ENCODE measurements at regions not wholly inside any gene's neighbourhood (a gene's known extent, or its start where the extent isn't known, plus 50 kb on each side); places are given as distances from the start of the nearest gene placed in this dataset.

DNA sequence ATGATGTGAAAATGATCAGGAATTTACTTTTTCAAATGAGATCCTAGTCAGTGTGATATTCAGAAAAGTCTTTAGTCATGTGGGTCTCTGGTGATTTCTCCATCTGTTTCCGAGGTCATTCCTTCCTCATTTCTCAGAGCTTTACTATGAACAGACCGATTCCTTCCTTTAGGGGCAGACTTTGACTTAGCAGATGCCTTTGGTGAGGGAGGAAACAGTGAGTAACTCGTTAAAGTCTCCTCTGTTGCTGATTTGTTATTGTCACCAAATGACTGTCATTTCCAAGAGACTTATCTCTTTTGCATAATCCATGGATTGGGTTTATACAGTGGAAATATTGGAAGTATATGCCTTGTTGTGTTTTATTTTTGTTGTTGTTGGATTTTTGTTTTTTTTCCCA, 76.2 kb upstream of the CD99 start:
- no peak for TF ChIP-seq POLR2AphosphoS5 (IDR thresholded peaks at IDR 0.05; ENCODE audit: insufficient read depth, low read depth, low read length)
- no peak for TF ChIP-seq GATA2 (IDR thresholded peaks at IDR 0.05; ENCODE audit: insufficient read depth, insufficient read length, low read depth, low read length)
- TF ChIP-seq JUN (IDR thresholded peaks at IDR 0.05; ENCODE audit: borderline replicate concordance, insufficient read depth, insufficient read length, low read depth), result peak; percentile 58
- no peak for TF ChIP-seq EZH2 (IDR thresholded peaks at IDR 0.05; ENCODE audit: borderline replicate concordance, low read depth, low read length, severe bottlenecking)
- TF ChIP-seq FOS (IDR thresholded peaks at IDR 0.05; ENCODE audit: borderline replicate concordance, insufficient read depth, low read length), result peak; percentile 51
- no peak for TF ChIP-seq POLR2A (IDR thresholded peaks at IDR 0.05; ENCODE audit: low read depth, low read length)
- TF ChIP-seq, protein P1, sequence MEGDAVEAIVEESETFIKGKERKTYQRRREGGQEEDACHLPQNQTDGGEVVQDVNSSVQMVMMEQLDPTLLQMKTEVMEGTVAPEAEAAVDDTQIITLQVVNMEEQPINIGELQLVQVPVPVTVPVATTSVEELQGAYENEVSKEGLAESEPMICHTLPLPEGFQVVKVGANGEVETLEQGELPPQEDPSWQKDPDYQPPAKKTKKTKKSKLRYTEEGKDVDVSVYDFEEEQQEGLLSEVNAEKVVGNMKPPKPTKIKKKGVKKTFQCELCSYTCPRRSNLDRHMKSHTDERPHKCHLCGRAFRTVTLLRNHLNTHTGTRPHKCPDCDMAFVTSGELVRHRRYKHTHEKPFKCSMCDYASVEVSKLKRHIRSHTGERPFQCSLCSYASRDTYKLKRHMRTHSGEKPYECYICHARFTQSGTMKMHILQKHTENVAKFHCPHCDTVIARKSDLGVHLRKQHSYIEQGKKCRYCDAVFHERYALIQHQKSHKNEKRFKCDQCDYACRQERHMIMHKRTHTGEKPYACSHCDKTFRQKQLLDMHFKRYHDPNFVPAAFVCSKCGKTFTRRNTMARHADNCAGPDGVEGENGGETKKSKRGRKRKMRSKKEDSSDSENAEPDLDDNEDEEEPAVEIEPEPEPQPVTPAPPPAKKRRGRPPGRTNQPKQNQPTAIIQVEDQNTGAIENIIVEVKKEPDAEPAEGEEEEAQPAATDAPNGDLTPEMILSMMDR (IDR thresholded peaks at IDR 0.05; ENCODE audit: extremely low read depth in 1 of 2, insufficient read depth in 1 of 2, low read depth in 1 of 2, low read length in 2 of 2), result peak; percentile 36 to 49
- H3K27ac ChIP-seq (ENCODE audit: insufficient read depth, low read depth, low read length), result peak overlapping the region; percentile 77
- dilution Hi-C loops (cut with MboI; ENCODE audit: extremely low pct_ligation_motif_present, low sequenced_read_pairs), result no loop called here

More for the DNA sequence above, 76.2 kb upstream of the CD99 start:
- intact Hi-C loops (cut with micrococcal nuclease), result loop anchor here (2.0 kb wide), 1 partner anchor 82 kb away; no protein-coding TSS in a partner anchor
- peak overlapping the region; percentile 5 for H2AFZ ChIP-seq (ENCODE audit: low read depth, low read length)
- H3K4me1 ChIP-seq (ENCODE audit: control insufficient read depth, extremely low read depth, insufficient read depth, low read length), result peaks cover 40% of the 10 kb centered on the region
- H3K27me3 ChIP-seq (ENCODE audit: control insufficient read depth in 2 of 2, insufficient read depth in 2 of 2, low read length in 2 of 2), result no peaks in the 10 kb centered on the region
- H3K9me3 ChIP-seq (replicated peaks; ENCODE audit: control insufficient read depth, insufficient read depth, low read length), result no peaks in the 10 kb centered on the region
- BruUV-seq (replicated peaks), result no TSS peak
- FAIRE-seq, result peak; percentile 84
- peaks cover 87% of the 10 kb centered on the region for H3K79me2 ChIP-seq (ENCODE audit: control insufficient read depth, insufficient read depth, low read length)
- peak overlapping the region; percentile 53 for H3K4me2 ChIP-seq (ENCODE audit: insufficient read depth, low read length)
- peak; percentile 87 for DNase-seq (ENCODE audit: low read depth, low spot score)
- H3K36me3 ChIP-seq (ENCODE audit: control insufficient read depth in 2 of 2, extremely low read depth in 1 of 2, insufficient read depth in 2 of 2, low read length in 2 of 2), result peaks cover 12 to 34% of the 10 kb centered on the region in 2 experiments
- H3K9ac ChIP-seq (replicated peaks; ENCODE audit: extremely low read depth, insufficient read depth, low read length), result no peak overlapping the region
- ChIA-PET CTCF (no interaction called here), POLR2A (no interaction called here)
- no peaks in the 10 kb centered on the region for H4K20me1 ChIP-seq (replicated peaks; ENCODE audit: control insufficient read depth, extremely low read depth, insufficient read depth, low read length)
- H3K9me1 ChIP-seq (replicated peaks; ENCODE audit: control insufficient read depth, extremely low read depth, insufficient read depth, low read length), result no peaks in the 10 kb centered on the region
- H3K4me3 ChIP-seq (replicated peaks in 1 of 3; ENCODE audit: insufficient read depth in 1 of 3, low read depth in 1 of 3, low read length in 3 of 3), result no peak overlapping the region

Measured in endothelial cell of umbilical vein (primary cell).